ENCODE measurements at regions not wholly inside any gene's neighbourhood (a gene's known extent, or its start where the extent isn't known, plus 50 kb on each side); places are given as distances from the start of the nearest gene placed in this dataset.

- Histone ChIP-seq H3K27ac (ENCODE audit: low read depth, low read length) (no peak overlapping the region), H3K9me3 (ENCODE audit: control insufficient read depth, insufficient read depth, low read length) (no peaks in the 10 kb centered on the region), H3K27me3 (ENCODE audit: control insufficient read depth, insufficient read depth, low read length) (no peaks in the 10 kb centered on the region), H3K36me3 (ENCODE audit: control insufficient read depth, insufficient read depth, low read length) (no peaks in the 10 kb centered on the region), H3K4me3 (ENCODE audit: low read depth, low read length) (no peak overlapping the region), H3K4me1 (ENCODE audit: control insufficient read depth, insufficient read depth, low read length) (peaks cover 12% of the 10 kb centered on the region), H3K9ac (ENCODE audit: low read depth, low read length) (no peak overlapping the region)
Measured at GRCh38 chr20:11849976-11850670, 67.6 kb upstream of the BTBD3 start.

DNA sequence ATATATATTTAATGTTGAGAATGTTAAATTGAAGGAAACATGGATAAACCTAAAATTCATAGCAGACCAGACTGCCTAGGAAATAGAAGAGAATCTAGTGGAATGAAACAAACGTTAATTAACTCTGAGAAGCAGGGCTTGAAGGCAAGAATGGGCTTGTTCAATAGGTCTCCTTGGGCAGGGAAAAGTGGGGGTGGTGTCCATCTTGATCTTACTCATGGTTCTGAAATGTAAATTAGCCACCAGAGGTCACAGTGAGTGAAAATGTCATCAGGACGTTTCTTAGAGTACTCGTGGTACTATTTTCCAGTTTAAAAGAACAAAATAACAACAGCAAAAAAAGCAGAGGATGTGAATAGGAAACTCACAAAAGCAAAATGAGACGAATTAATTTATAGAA lies 66.8 kb upstream of the BTBD3 start:
- Histone ChIP-seq H3K9me3 (ENCODE audit: control insufficient read depth, insufficient read depth, low read length) (no peaks in the 10 kb centered on the region), H3K36me3 (ENCODE audit: control insufficient read depth, insufficient read depth, low read length) (no peaks in the 10 kb centered on the region), H3K9ac (ENCODE audit: low read depth, low read length) (no peak overlapping the region), H3K27me3 (ENCODE audit: control insufficient read depth, insufficient read depth, low read length) (no peaks in the 10 kb centered on the region), H3K27ac (ENCODE audit: low read depth, low read length) (no peak overlapping the region), H3K4me1 (ENCODE audit: control insufficient read depth, insufficient read depth, low read length) (peaks cover 12% of the 10 kb centered on the region), H3K4me3 (ENCODE audit: low read depth, low read length) (no peak overlapping the region)

- peaks cover 12% of the 10 kb centered on the region for H3K4me1 ChIP-seq (ENCODE audit: control insufficient read depth, insufficient read depth, low read length)
- no peak overlapping the region for H3K4me3 ChIP-seq (ENCODE audit: low read depth, low read length)
- H3K9me3 ChIP-seq (ENCODE audit: control insufficient read depth, insufficient read depth, low read length): no peaks in the 10 kb centered on the region
- H3K9ac ChIP-seq (ENCODE audit: low read depth, low read length): no peak overlapping the region
- H3K27ac ChIP-seq (ENCODE audit: low read depth, low read length): no peak overlapping the region
- no peaks in the 10 kb centered on the region for H3K27me3 ChIP-seq (ENCODE audit: control insufficient read depth, insufficient read depth, low read length)
- no peaks in the 10 kb centered on the region for H3K36me3 ChIP-seq (ENCODE audit: control insufficient read depth, insufficient read depth, low read length)
Measured at GRCh38 chr20:11851646-11852045, 66.0 kb upstream of the BTBD3 start.

- H3K27ac ChIP-seq (ENCODE audit: low read depth, low read length): no peak overlapping the region
- no peaks in the 10 kb centered on the region for H3K9me3 ChIP-seq (ENCODE audit: control insufficient read depth, insufficient read depth, low read length)
- H3K9ac ChIP-seq (ENCODE audit: low read depth, low read length): no peak overlapping the region
- no peaks in the 10 kb centered on the region for H3K27me3 ChIP-seq (ENCODE audit: control insufficient read depth, insufficient read depth, low read length)
- no peak overlapping the region for H3K4me3 ChIP-seq (ENCODE audit: low read depth, low read length)
- H3K4me1 ChIP-seq (ENCODE audit: control insufficient read depth, insufficient read depth, low read length): peaks cover 12% of the 10 kb centered on the region
- no peaks in the 10 kb centered on the region for H3K36me3 ChIP-seq (ENCODE audit: control insufficient read depth, insufficient read depth, low read length)
Measured at GRCh38 chr20:11852189-11852588, 65.5 kb upstream of the BTBD3 start.

GRCh38 chr20:11852811-11853210 lies 64.9 kb upstream of the BTBD3 start:
- no peaks in the 10 kb centered on the region for H3K9me3 ChIP-seq (ENCODE audit: control insufficient read depth, insufficient read depth, low read length)
- no peaks in the 10 kb centered on the region for H3K27me3 ChIP-seq (ENCODE audit: control insufficient read depth, insufficient read depth, low read length)
- H3K4me1 ChIP-seq (ENCODE audit: control insufficient read depth, insufficient read depth, low read length): peaks cover 12% of the 10 kb centered on the region
- H3K9ac ChIP-seq (ENCODE audit: low read depth, low read length): no peak overlapping the region
- H3K36me3 ChIP-seq (ENCODE audit: control insufficient read depth, insufficient read depth, low read length): no peaks in the 10 kb centered on the region
- no peak overlapping the region for H3K27ac ChIP-seq (ENCODE audit: low read depth, low read length)
- no peak overlapping the region for H3K4me3 ChIP-seq (ENCODE audit: low read depth, low read length)

- no peaks in the 10 kb centered on the region for H3K27me3 ChIP-seq (ENCODE audit: control insufficient read depth, insufficient read depth, low read length)
- no peaks in the 10 kb centered on the region for H3K36me3 ChIP-seq (ENCODE audit: control insufficient read depth, insufficient read depth, low read length)
- H3K9ac ChIP-seq (ENCODE audit: low read depth, low read length): no peak overlapping the region
- no peaks in the 10 kb centered on the region for H3K9me3 ChIP-seq (ENCODE audit: control insufficient read depth, insufficient read depth, low read length)
- no peak overlapping the region for H3K27ac ChIP-seq (ENCODE audit: low read depth, low read length)
- H3K4me3 ChIP-seq (ENCODE audit: low read depth, low read length): no peak overlapping the region
- peaks cover 12% of the 10 kb centered on the region for H3K4me1 ChIP-seq (ENCODE audit: control insufficient read depth, insufficient read depth, low read length)
Measured at GRCh38 chr20:11853359-11853758, 64.3 kb upstream of the BTBD3 start.

GRCh38 chr20:11861479-11861878 lies 56.2 kb upstream of the BTBD3 start:
- H3K4me3 ChIP-seq (ENCODE audit: low read depth, low read length): no peak overlapping the region
- H3K36me3 ChIP-seq (ENCODE audit: control insufficient read depth, insufficient read depth, low read length): no peaks in the 10 kb centered on the region
- H3K27me3 ChIP-seq (ENCODE audit: control insufficient read depth, insufficient read depth, low read length): no peaks in the 10 kb centered on the region
- H3K9me3 ChIP-seq (ENCODE audit: control insufficient read depth, insufficient read depth, low read length): no peaks in the 10 kb centered on the region
- no peaks in the 10 kb centered on the region for H3K4me1 ChIP-seq (ENCODE audit: control insufficient read depth, insufficient read depth, low read length)
- H3K9ac ChIP-seq (ENCODE audit: low read depth, low read length): no peak overlapping the region
- no peak overlapping the region for H3K27ac ChIP-seq (ENCODE audit: low read depth, low read length)

GRCh38 chr20:11867291-11867919 lies 50.3 kb upstream of the BTBD3 start:
- no peaks in the 10 kb centered on the region for H3K4me1 ChIP-seq (ENCODE audit: control insufficient read depth, insufficient read depth, low read length)
- H3K9me3 ChIP-seq (ENCODE audit: control insufficient read depth, insufficient read depth, low read length): no peaks in the 10 kb centered on the region
- no peak overlapping the region for H3K4me3 ChIP-seq (ENCODE audit: low read depth, low read length)
- H3K27ac ChIP-seq (ENCODE audit: low read depth, low read length): no peak overlapping the region
- no peaks in the 10 kb centered on the region for H3K27me3 ChIP-seq (ENCODE audit: control insufficient read depth, insufficient read depth, low read length)
- no peak overlapping the region for H3K9ac ChIP-seq (ENCODE audit: low read depth, low read length)
- H3K36me3 ChIP-seq (ENCODE audit: control insufficient read depth, insufficient read depth, low read length): no peaks in the 10 kb centered on the region

Measured in HUES48 (cell line).